GM12865 (cell line): ENCODE measurements at regions not wholly inside any gene's neighbourhood (a gene's known extent, or its start where the extent isn't known, plus 50 kb on each side); places are given as distances from the start of the nearest gene placed in this dataset.

Source experiments
- DNase-seq: peaks from one replicate; pipeline ENCODE4 v3.0.0; 2010; ENCODE audit warnings: low read depth
- H3K4me3 ChIP-seq: 2 replicates; pipeline ENCODE4 v1.5.1; 2011; ENCODE audit warnings: mild to moderate bottlenecking, low read depth, low read length, control low read depth
- TF ChIP-seq, protein P1 (sequence below): IDR thresholded peaks from 2 replicates; pipeline ENCODE4 v1.5.1; 2011; ENCODE audit warnings: low read length, control low read depth, low read depth, inconsistent platforms; ENCODE audit not compliant: insufficient read depth; ENCODE audit errors: missing control alignments

DNA sequence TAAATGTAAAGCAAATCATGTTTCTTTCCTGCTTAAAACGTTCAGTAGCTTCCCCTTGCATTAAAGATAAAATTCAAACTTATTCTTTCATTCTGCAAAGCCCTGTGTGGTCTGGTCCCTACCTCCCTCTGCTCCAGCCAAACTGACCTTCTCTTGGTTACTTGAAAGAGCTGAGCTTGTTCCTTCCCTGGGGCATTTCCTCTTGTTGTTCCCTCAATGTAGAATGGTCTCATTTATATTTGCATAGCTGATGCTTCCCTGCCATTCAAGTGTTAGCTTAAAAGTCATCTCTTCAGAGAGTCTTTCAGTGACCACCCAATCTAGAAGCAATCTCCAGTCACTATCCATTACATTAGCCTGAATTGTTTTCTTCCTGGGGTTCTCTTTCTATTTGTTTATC, 1618.5 kb upstream of the TENM4 start:
- no peak overlapping the region for H3K4me3 ChIP-seq
- no peak for DNase-seq
- TF ChIP-seq, protein P1, sequence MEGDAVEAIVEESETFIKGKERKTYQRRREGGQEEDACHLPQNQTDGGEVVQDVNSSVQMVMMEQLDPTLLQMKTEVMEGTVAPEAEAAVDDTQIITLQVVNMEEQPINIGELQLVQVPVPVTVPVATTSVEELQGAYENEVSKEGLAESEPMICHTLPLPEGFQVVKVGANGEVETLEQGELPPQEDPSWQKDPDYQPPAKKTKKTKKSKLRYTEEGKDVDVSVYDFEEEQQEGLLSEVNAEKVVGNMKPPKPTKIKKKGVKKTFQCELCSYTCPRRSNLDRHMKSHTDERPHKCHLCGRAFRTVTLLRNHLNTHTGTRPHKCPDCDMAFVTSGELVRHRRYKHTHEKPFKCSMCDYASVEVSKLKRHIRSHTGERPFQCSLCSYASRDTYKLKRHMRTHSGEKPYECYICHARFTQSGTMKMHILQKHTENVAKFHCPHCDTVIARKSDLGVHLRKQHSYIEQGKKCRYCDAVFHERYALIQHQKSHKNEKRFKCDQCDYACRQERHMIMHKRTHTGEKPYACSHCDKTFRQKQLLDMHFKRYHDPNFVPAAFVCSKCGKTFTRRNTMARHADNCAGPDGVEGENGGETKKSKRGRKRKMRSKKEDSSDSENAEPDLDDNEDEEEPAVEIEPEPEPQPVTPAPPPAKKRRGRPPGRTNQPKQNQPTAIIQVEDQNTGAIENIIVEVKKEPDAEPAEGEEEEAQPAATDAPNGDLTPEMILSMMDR: no peak

- TF ChIP-seq, protein P1: no peak
- no peak for DNase-seq
- H3K4me3 ChIP-seq: no peak overlapping the region
Observed at GRCh38 chr11:81052344-81053158, 1611.7 kb upstream of the TENM4 start.

- TF ChIP-seq, protein P1: no peak
- H3K4me3 ChIP-seq: no peak overlapping the region
- DNase-seq: no peak
Observed at GRCh38 chr11:81039916-81040524, 1599.2 kb upstream of the TENM4 start.

GRCh38 chr11:81036168-81036870, 1595.5 kb upstream of the TENM4 start:
- no peak for DNase-seq
- no peak overlapping the region for H3K4me3 ChIP-seq
- TF ChIP-seq, protein P1: no peak

- DNase-seq: peak; percentile 1
- no peak overlapping the region for H3K4me3 ChIP-seq
- TF ChIP-seq, protein P1: no peak
Observed at GRCh38 chr11:81033779-81034540, 1593.1 kb upstream of the TENM4 start.

DNA sequence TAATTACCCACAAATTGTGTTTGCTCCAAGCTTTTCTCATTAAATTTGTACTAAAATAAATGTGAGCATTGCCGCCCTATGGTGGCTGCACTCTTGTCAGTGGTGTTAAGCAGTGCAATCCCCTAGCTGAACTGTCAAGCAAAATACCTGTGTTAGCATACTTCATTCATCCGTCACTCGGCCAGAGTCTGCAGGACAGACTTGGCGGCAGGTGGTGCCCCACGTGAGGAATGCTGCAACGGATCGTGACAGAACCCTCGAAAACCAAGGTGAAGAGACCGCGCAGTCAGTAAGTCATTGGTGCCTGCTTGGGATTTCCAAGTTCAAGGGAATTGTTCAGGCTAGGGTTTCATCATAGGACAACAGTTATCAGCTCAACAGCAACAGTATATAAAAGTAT, 1592.1 kb upstream of the TENM4 start:
- H3K4me3 ChIP-seq: no peak overlapping the region
- TF ChIP-seq, protein P1: no peak

More for the DNA sequence above, 1592.1 kb upstream of the TENM4 start:
- DNase-seq: no peak
